BLaER1 (cell line): ENCODE measurements at regions not wholly inside any gene's neighbourhood (a gene's known extent, or its start where the extent isn't known, plus 50 kb on each side); places are given as distances from the start of the nearest gene placed in this dataset.

Experiments used
- H3K27ac ChIP-seq: shearing (Covaris generic); formaldehyde crosslinking; 2 replicates; pipeline ENCODE4 v1.8.1; 2022
- H3K27me3 ChIP-seq: shearing (Covaris generic); formaldehyde crosslinking; 2 replicates; pipeline ENCODE4 v1.8.1; 2022
- H3K36me3 ChIP-seq: shearing (Covaris generic); formaldehyde crosslinking; 2 replicates; pipeline ENCODE4 v1.8.1; 2022
- H3K4me1 ChIP-seq: shearing (Covaris generic); formaldehyde crosslinking; 2 replicates; pipeline ENCODE4 v1.8.1; 2022
- H3K4me2 ChIP-seq: shearing (Covaris generic); formaldehyde crosslinking; 2 replicates; pipeline ENCODE4 v1.8.1; 2022
- H3K4me3 ChIP-seq: shearing (Covaris generic); formaldehyde crosslinking; 2 replicates; pipeline ENCODE4 v1.8.1; 2022
- H3K9ac ChIP-seq: shearing (Covaris generic); formaldehyde crosslinking; 2 replicates; pipeline ENCODE4 v1.8.1; 2022
- H3K9me3 ChIP-seq: shearing (Covaris generic); formaldehyde crosslinking; 2 replicates; pipeline ENCODE4 v1.8.1; 2022
- H4K20me1 ChIP-seq: shearing (Covaris generic); formaldehyde crosslinking; 2 replicates; pipeline ENCODE4 v1.8.1; 2022
- Cebpa-rat ChIP-seq: shearing (Covaris generic); IDR thresholded peaks from 2 replicates; pipeline ENCODE4 v1.8.1; 2022

DNA sequence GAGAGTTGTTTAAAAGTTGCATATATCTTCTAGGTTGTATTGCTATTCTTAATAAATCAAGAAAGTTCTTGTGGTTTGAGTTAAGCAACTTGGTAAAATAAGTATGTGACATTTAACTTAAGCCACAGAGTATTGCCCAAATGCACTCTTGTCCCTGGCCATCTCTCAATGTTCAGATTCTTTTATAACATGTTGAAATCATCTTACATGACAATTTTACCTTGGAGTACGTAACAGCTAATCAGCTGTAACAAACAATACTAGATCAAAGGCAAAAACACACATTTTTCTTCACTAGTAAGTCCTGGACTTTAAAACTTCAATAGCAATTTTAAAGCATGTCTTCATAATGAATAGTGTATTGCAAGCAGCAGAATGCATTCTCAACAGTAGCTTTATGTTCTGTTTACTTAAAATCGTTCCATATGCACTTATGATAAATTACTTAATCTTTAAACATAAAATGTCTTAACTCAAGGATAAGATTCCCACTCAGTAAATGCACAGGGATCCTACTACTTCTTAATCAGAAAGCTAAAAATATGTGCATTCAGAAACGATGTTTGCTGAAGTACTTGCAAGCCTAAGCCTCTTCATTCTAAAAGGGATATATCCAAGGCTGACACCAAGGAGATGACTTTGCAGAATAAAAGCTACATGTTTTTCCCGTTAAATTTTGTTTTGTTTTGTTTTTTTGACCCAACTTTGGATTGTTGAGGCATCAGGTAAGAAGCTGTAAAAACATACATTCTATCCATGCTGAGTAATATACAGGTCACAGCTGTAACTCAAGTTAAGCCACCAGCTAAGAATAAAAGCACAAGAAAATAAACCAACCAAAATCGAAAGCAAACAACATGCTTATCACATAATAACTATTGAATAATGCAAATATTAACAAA, 86.1 kb upstream of the NFIB start:
- no peak overlapping the region for H3K4me3 ChIP-seq
- no peaks in the 10 kb centered on the region for H3K36me3 ChIP-seq
- H3K9me3 ChIP-seq = no peaks in the 10 kb centered on the region
- peaks cover 6% of the 10 kb centered on the region for H3K4me1 ChIP-seq
- no peaks in the 10 kb centered on the region for H4K20me1 ChIP-seq
- no peak overlapping the region for H3K4me2 ChIP-seq
- no peaks in the 10 kb centered on the region for H3K27me3 ChIP-seq
- H3K9ac ChIP-seq = no peak overlapping the region
- TF ChIP-seq Cebpa-rat = no peak
- H3K27ac ChIP-seq = no peak overlapping the region

GRCh38 chr9:14398473-14398872, 84.5 kb upstream of the NFIB start:
- H3K4me1 ChIP-seq = peaks cover 6% of the 10 kb centered on the region
- no peak overlapping the region for H3K4me3 ChIP-seq
- H3K36me3 ChIP-seq = no peaks in the 10 kb centered on the region
- peaks cover 10% of the 10 kb centered on the region for H3K9me3 ChIP-seq
- no peak for TF ChIP-seq Cebpa-rat
- H3K9ac ChIP-seq = no peak overlapping the region
- H3K27ac ChIP-seq = no peak overlapping the region
- H3K27me3 ChIP-seq = no peaks in the 10 kb centered on the region
- H3K4me2 ChIP-seq = no peak overlapping the region
- H4K20me1 ChIP-seq = no peaks in the 10 kb centered on the region

DNA sequence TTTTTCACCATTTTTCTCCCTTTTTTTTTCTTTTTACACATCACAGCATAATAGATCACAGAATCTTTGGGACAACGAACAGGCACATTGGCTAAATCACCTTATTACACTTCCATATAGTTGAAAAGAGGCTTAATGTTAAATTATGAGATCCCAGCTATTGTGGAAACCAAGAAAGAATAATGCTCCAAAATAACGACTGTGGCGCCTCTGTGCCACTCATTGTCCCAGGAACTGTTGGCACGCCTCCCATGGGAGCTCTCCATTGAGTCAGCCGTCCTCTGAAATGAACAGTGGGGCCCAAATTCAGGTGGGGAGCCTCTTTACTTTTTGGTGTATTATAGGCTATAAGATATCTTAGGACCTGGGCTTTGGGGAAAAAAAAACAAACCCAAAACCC, 82.2 kb upstream of the NFIB start:
- Histone ChIP-seq H3K9ac (no peak overlapping the region), H3K9me3 (peaks cover 26% of the 10 kb centered on the region), H3K36me3 (no peaks in the 10 kb centered on the region), H3K4me3 (no peak overlapping the region), H3K4me2 (no peak overlapping the region), H3K4me1 (no peaks in the 10 kb centered on the region), H4K20me1 (no peaks in the 10 kb centered on the region), H3K27me3 (no peaks in the 10 kb centered on the region), H3K27ac (no peak overlapping the region)
- no peak for TF ChIP-seq Cebpa-rat

- H3K27ac ChIP-seq = no peak overlapping the region
- H3K4me2 ChIP-seq = no peak overlapping the region
- no peak for TF ChIP-seq Cebpa-rat
- H3K9me3 ChIP-seq = peaks cover 26% of the 10 kb centered on the region
- no peaks in the 10 kb centered on the region for H3K4me1 ChIP-seq
- no peaks in the 10 kb centered on the region for H3K27me3 ChIP-seq
- no peaks in the 10 kb centered on the region for H3K36me3 ChIP-seq
- no peaks in the 10 kb centered on the region for H4K20me1 ChIP-seq
- no peak overlapping the region for H3K4me3 ChIP-seq
- no peak overlapping the region for H3K9ac ChIP-seq
These were observed 81.6 kb upstream of the NFIB start for GRCh38 chr9:14395317-14396082.

DNA sequence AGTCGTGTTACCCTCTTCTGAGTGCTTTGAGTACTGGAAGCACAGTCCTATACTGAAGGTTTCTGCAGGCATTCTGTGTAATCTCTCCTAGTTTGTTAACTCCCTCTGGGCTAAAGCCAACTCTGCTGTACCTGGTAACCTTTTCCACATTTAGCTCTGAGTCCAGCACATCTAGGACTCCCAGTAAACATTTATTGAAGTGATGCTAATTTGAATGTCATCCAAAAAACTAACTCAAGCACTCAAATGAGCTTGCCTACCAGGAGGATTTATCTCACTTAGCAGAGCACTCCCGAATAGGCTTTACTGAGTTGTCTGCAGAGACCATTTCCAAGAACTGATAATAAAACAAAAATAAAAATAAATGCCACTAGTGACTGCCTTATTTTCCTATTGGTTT, 79.5 kb upstream of the NFIB start:
- H4K20me1 ChIP-seq = no peaks in the 10 kb centered on the region
- H3K4me1 ChIP-seq = no peaks in the 10 kb centered on the region
- H3K9me3 ChIP-seq = peaks cover 26% of the 10 kb centered on the region
- TF ChIP-seq Cebpa-rat = no peak
- H3K4me2 ChIP-seq = no peak overlapping the region
- H3K4me3 ChIP-seq = no peak overlapping the region
- H3K27ac ChIP-seq = no peak overlapping the region
- no peaks in the 10 kb centered on the region for H3K36me3 ChIP-seq
- no peak overlapping the region for H3K9ac ChIP-seq
- H3K27me3 ChIP-seq = no peaks in the 10 kb centered on the region

GRCh38 chr9:14391620-14392019, 77.7 kb upstream of the NFIB start:
- Histone ChIP-seq H3K4me3 (no peak overlapping the region), H3K4me2 (no peak overlapping the region), H3K9me3 (peaks cover 26% of the 10 kb centered on the region), H4K20me1 (no peaks in the 10 kb centered on the region), H3K27me3 (no peaks in the 10 kb centered on the region), H3K27ac (no peak overlapping the region), H3K9ac (no peak overlapping the region), H3K36me3 (no peaks in the 10 kb centered on the region), H3K4me1 (no peaks in the 10 kb centered on the region)
- TF ChIP-seq Cebpa-rat = no peak

- H3K4me2 ChIP-seq = no peak overlapping the region
- H3K36me3 ChIP-seq = no peaks in the 10 kb centered on the region
- peaks cover 26% of the 10 kb centered on the region for H3K9me3 ChIP-seq
- H3K27me3 ChIP-seq = no peaks in the 10 kb centered on the region
- H3K27ac ChIP-seq = no peak overlapping the region
- peaks cover 5% of the 10 kb centered on the region for H3K4me1 ChIP-seq
- H4K20me1 ChIP-seq = no peaks in the 10 kb centered on the region
- no peak for TF ChIP-seq Cebpa-rat
- H3K4me3 ChIP-seq = no peak overlapping the region
- no peak overlapping the region for H3K9ac ChIP-seq
These were observed 75.7 kb upstream of the NFIB start for GRCh38 chr9:14389657-14390056.

- Histone ChIP-seq H3K27ac (no peak overlapping the region), H3K4me1 (peaks cover 10% of the 10 kb centered on the region), H3K9me3 (peaks cover 23% of the 10 kb centered on the region), H4K20me1 (no peaks in the 10 kb centered on the region), H3K4me2 (no peak overlapping the region), H3K4me3 (no peak overlapping the region), H3K9ac (no peak overlapping the region), H3K27me3 (no peaks in the 10 kb centered on the region), H3K36me3 (no peaks in the 10 kb centered on the region)
- TF ChIP-seq Cebpa-rat = no peak
These were observed 75.2 kb upstream of the NFIB start for GRCh38 chr9:14389146-14389545.

DNA sequence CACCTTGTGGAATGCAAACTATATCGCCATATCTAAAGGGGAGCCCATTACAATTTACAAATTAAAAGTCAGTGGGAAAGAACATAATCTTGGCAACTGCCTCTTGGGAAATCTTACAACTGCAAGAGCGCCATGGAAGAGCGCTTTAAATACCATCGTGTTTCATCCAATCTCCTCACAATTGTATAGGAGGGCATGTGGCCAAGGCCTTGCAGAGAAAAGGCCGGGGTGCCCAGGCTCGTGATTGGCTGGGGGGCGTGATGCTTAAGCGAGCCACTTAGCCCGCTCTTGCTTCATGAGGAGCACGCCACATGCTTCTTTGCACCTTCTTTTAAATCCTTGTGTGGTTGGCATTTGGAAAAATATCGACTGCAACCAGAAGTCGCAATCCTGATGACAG, 69.8 kb upstream of the NFIB start:
- H3K27ac ChIP-seq = no peak overlapping the region
- no peak overlapping the region for H3K4me3 ChIP-seq
- H4K20me1 ChIP-seq = no peaks in the 10 kb centered on the region
- no peaks in the 10 kb centered on the region for H3K9me3 ChIP-seq
- no peak for TF ChIP-seq Cebpa-rat
- H3K36me3 ChIP-seq = no peaks in the 10 kb centered on the region
- no peak overlapping the region for H3K9ac ChIP-seq
- H3K4me1 ChIP-seq = peaks cover 35% of the 10 kb centered on the region
- H3K27me3 ChIP-seq = no peaks in the 10 kb centered on the region
- peak overlapping the region; percentile 69 for H3K4me2 ChIP-seq

GRCh38 chr9:14383294-14383693, 69.4 kb upstream of the NFIB start:
- Histone ChIP-seq H3K27me3 (no peaks in the 10 kb centered on the region), H4K20me1 (no peaks in the 10 kb centered on the region), H3K36me3 (no peaks in the 10 kb centered on the region), H3K9ac (no peak overlapping the region), H3K4me3 (no peak overlapping the region), H3K27ac (no peak overlapping the region), H3K4me2 (peak overlapping the region; percentile 69), H3K9me3 (no peaks in the 10 kb centered on the region), H3K4me1 (peaks cover 35% of the 10 kb centered on the region)
- TF ChIP-seq Cebpa-rat = no peak
